Pulmonary artery endothelial cell (primary cell): ENCODE measurements at regions not wholly inside any gene's neighbourhood (a gene's known extent, or its start where the extent isn't known, plus 50 kb on each side); places are given as distances from the start of the nearest gene placed in this dataset.
"Not testable (repeated sequence)": the region's sequence is repeated elsewhere in the genome, so short reads cannot be mapped to it uniquely, and the experiment has no call there.

Experiments
- DNase-seq: peaks from one replicate; pipeline ENCODE4 v3.0.0-alpha.2; 2011; ENCODE audit warnings: low read depth, low spot score

DNA sequence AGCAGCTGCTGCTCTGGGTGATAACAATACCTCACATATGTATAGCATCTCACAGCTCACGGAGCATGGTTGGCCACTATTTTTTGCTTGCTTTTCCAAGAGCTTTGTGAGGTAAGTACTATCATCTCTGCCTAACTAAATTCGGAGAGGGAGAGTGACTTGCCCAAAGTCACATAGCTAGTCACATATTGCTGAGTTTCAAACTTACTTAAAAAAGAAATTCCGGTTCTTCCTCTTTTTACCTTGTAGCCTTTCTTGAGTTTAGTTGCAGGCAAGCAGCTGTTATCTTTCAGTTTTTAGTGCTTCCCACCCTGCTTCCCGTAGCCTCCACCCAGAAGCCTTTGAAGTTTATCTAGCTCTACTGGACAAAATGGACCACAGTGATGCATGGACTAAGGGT, 309.2 kb downstream of the PDCD6IP start:
- no peak for DNase-seq

DNA sequence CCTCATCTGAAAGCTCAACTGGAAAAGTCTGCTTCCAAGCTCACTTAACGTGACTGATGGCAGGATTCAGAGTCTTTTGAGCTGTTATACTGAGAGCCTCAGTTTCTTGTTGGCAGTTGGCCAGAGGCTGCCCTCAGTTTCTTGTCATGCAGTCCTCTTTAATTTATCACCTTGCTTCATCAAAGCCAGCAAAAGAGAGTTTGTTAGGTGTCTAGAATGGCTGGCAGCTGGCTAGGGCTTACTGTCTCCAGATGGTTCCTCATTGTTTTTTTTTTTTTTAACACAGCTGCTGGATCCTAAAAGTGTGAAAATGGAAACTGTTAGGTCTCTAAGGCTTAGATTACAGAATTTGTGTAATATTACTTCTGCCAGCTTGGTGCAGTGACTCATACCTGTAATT, 310.6 kb downstream of the PDCD6IP start:
- no peak for DNase-seq

DNA sequence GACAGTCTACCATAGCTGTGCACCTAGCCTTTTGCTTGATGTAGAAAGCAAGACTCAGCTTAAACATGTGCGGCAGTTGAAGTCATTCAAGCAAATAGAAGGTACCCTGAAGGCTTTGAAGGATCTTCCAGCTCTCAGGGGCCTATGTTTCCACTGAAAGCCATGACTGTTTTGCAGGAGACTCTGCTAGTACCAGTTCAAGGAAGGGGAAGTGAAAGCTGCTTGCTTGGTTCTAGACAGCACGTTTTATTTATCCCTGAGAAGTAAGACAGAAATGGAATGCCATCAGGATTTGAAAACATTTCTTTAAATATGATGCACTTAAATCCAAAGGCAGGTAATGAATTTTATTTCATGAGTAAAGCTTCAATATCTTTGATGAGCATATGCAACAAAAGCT, 311.4 kb downstream of the PDCD6IP start:
- DNase-seq = no peak

DNA sequence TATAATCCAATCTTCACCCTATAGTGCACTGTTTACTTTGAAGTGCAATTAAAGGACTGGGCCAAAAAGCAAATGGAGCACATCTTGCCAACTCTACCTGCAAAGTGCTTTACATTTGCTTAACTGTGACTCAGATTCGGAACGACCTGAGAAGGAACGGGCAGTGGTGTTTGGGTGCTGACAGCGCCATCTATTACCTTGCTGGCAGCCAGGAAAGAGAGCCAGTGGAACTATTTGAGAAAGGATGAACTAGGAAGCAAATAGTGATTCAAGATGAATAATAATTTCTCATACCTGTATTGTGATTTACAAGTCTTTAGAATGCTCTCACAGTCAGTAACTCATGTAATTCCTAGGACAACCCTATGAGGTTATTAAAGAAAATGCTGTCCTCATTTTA, 312.9 kb downstream of the PDCD6IP start:
- DNase-seq = no peak

DNA sequence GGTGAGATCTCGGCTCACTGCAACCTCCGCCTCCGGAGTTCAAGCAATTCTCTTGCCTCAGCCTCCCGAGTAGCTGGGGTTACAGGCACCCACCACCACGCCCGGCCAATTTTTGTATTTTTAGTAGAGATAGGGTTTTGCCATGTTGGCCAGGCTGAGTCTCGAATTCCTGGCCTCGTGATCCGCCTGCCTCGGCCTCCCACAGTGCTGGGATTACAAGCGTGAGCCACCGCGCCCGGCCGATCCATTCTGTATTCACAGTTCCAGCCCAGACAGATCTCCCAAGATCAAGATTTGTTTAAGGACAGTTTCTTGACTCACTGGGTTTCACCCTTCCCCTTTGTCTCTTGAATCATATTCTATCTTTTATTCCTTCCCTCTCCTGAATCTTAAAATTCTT, 313.8 kb downstream of the PDCD6IP start:
- not testable (repeated sequence) for DNase-seq

DNA sequence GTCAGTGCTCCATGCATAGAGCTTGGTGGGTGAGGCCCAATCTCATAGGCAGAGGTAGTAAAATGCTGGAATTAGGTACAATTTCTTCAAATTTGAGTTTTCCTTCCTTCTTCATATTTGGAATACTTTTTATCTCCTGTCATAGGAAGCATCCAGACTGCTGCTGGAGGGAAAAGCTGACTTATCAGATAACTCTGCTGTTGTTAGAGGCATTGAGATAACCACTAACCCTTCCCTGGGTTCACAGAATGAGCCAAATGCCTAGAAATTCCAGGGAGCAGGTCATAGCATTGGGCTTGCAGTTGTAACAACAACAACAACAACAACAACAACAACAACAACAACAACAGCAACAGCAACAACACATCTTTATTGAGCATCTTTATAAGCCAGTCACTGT, 332.7 kb downstream of the PDCD6IP start:
- no peak for DNase-seq

DNA sequence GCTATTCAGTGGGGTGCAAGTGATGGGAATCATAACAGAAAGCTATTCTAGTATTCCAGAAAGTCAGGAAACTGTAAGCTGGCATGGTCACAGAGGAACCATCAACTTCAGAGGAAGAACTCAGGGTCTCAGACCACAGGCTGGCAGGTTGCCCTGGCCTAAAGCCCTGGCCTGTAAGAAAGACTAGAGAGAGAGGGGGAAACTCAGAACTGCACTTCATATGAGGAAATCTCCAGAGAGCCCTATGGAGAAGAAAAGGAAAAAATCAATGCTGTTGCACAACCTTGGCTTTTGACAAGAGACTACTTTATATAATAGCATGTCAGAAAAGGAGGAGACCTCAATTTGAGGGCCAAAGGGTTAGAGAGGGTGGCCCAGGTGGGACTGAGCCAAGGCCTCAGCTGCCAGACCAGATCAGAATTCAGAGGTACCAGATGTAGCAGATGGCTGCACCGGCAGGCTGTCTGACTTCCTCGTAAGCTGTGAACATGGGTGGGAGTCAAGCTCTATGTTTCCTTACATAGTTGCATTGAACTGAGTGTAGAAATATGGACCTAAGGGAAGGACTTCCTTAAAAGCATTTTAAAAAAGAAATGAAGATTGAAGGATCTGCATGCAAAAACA, 333.8 kb downstream of the PDCD6IP start:
- DNase-seq = no peak

DNA sequence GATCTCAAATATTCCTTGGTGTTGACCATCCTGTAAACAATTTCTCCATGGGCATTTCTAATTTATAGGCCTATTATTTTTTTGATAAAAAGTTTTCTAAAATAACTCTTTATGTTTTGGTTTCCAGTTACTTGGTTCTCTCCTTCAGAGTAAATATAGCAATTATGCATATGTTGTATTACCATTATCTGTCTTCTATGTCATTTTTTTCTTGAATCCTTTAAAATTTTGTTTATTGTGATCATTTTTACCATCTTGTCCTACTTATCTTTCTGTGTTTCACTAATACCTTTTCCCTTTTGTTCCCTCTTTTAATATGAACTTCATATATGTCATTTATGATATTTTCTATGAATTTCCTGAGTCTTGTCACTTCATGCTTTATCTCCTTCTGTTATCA, 341.1 kb downstream of the PDCD6IP start:
- no peak for DNase-seq

DNA sequence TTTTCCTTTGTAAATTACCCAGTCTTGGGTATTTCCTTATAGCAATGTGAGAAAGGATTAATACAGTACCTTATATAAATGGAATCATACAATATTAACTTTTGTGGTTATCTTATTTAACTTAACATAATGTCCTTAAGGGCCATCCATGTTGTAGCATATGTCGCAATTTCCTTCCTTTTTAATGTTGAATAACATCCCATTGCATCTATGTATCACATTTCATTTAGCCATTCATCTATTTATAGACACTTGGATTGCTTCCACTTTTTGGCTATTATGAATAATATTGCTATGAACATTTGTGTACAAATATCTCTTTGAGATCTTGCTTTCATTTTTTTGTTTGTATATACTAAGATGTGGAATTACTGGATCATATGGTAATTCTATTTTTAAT, 342.2 kb downstream of the PDCD6IP start:
- no peak for DNase-seq

DNA sequence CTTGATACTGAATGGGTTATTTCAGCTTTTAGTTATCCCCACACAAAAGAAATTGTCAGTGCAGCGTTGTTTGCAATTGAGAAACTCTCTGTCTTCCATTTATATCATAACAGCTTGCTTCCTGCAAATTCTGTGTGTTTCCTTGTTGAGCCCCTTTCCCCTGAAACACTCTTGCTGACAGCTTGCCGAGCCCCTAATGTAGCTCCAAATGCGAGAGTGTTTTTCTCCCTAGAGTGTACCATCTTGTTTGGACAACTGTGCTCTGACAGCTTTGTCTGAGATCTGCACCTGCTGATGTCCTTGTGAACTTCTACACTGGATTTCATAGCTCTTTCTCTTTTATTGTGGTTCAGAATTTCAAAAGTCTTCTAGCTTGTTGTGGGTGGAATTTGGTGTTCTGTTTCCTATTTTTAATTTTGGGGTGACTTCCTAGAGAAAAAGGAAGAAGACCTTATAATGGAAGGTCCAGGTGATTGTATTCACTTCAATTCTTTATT, 343.5 kb downstream of the PDCD6IP start:
- DNase-seq = no peak

DNA sequence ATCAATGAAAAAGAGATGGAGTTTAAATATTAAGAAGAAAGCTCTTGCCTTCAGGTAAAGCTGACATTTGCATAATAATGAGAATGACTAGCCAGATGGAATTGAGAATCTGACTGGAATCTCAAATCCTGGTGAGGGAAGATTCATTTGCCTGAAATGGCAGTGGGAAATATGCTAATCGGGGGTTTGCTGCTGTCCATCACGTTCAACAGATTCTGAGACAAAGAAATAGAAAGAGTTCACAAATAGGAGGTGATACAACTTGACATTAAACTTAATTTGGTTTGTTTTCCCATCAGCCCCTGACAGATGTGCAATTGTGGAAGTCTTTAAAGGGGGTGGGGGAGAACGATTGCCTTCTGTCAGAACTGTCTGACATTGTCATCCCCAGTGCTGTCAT, 347.4 kb downstream of the PDCD6IP start:
- no peak for DNase-seq

DNA sequence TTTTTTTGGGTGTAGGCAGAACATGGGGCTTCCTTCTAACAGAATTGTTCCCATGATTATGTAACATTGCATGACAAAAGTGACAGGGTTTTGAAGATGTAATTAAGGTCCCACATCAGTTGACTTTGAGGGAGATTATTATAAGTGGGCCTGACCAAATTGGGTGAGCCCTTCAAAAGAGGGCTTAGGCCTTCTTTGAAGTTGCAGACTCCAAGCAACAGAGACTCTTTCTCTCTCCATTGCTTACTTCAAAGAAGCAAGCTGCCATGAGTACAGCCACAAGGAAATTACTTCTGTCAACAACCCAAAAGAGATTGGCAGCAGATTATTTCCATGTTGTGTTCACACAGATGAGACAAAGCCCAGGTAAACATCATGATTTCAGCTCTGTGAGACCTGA, 348.2 kb downstream of the PDCD6IP start:
- DNase-seq = no peak

DNA sequence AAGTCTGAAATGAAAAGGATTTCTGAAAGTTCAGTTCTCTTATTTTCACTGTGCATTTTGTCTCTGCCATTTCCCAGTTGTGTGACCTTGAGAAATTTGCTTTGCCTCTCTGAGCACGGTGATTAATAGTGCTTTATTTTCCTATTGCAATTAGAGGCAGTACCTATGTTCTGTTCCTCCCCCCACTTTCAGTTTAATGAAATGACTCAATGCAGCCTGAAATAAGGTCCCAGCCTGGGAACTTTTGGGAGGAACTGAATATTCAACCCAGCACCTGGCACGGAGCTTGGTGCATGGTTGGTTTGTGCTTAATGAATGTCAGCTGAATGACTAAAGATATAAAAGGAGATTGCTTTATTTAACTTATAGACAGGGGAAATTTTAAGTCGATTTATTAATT, 352.6 kb downstream of the PDCD6IP start:
- DNase-seq = no peak

DNA sequence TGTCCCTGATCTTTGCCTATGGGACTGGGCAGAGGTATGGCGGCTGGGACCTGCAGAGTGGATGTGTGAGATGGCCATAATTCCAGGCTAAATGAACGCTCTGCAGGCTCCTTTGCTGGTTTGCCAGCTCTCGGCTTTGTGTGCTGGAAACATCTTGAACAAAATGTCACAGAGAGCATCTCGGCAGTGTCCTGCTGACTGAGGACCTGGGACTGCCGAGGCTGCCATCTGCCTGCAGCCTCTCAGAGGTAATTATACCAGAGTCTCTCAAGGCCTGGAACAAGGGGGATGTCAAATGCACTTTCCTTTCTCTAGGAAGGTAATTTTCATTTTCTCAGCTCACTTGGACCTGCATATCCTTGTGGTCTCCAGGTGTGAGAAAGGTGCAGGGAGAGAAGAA, 354.2 kb downstream of the PDCD6IP start:
- DNase-seq = no peak

DNA sequence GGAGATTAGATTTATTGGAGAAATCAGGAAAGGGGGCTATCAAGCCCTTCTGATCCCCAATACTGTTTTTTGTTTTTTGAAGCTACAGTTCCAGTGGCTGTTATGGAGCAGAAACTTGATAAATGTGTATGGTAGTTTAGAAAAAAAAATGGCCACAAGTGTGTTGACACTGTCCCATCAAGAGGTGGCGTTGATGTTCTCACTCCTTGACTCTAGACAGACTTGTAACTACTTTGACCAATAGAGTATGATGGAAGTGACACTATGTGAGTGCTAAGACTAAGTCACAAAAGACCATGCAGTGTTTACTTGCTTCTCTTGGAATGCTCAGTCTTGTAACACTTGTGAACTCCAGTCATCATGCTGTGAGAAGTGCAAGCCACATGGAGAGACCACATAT, 356.7 kb downstream of the PDCD6IP start:
- no peak for DNase-seq

DNA sequence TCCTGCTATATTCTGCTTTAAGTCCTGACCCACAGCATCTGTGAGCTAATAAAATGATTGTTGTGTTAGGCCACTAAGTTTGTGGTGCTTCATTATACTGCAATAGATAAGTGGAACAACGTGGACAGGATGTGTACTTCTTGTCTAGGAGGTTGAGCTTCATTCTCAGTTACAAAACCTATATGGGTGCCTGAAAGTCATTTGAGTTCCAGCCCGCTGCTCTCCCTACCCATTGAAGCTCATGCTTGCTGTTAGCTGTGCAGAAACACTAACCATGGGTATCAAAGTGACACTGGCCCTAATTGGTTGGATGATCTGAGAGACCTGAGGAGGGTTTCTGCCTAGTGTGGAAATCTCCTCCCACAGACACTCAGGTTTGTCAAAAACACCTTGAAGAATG, 357.2 kb downstream of the PDCD6IP start:
- DNase-seq = no peak

DNA sequence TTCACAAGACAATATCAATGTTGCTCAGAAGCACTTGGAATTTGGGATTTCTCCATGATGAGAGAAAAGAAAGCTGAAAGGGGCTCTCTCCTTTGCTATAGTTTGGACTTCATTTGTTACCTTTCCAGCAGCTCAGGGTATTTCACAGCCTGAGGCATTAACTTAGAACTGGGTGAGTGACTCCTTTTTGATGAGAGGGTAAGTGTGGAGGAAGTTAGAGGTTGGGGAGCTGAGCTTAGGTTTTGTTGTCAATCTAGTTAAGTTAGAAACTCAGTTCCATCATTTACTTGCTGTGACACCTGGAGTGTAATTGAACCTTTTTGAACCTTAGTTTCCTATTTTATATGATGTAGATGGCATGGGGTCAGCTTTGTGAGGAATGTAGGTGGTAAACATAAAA, 359.1 kb downstream of the PDCD6IP start:
- no peak for DNase-seq

DNA sequence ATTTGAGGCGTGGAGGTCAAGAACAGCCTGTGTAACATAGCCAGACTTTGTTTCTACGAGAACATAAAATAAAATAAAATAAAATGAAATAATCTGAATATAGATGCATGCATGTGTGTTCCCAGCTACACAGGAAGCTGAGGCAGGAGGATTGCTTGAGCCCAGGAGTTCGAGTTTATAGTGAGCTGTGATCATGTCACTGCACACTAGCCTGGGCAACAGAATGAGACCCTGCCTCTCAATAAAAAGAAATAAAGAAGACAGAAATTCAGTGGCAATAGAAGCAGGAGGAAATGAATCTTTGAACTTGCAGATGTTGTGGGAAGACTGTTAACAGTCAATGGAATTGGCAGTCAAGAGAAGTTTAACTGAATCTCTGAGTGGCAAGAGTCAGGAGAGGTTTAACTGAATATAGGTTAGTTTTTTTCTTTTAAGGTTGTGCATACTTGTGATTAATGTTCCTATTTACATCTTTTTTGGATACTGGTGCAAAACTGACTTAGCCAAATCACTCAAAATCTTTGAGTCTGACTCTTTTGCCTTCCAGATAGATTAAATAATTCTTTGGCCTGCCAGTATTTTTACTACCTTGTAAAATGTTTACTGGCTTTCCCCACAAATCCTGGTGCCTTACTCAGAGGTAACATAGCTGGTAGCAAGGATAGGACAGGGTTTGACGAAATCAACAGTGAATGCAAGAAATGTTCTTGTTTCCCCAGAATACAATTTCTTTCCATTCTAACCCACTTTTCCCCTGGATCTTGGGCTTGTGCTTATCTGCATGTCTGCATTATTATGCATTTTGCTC, 361.4 kb downstream of the PDCD6IP start:
- DNase-seq = no peak

DNA sequence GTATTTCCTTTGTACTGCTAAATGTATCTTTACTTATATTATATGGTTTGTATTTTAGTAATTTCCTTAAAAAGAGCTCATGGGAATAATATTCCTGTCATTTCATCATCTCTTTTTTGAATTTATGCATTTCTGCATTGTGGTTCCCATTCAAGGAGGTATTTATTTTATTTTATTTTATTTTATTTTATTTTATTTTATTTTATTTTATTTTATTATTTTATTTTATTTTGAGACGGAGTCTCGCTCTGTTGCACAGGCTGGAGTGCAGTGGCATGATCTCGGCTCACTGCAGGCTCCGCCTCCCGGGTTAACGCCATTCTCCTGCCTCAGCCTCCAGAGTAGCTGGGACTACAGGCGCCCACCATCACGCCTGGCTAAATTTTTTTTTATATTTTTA, 371.2 kb downstream of the PDCD6IP start:
- not testable (repeated sequence) for DNase-seq

DNA sequence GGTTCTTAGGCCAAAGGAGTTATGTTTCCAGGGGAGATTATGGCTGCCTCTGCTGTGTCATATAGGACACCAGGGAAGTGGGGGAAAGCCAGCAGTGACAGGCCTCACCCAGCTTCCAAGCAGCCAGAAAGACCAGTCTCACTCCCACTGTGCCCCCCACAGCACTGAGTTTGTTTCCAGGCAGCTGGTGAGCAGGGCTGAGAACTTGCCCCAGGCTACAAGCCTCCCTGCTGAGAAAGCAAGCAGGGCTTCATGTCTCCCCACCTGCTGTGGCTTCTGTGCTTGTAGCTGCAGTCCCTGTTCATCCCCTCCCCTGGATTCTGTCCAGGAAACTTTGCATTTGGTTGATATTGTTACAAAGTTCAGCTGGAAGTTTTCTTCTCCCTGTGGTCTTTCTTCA, 376.3 kb downstream of the PDCD6IP start:
- no peak for DNase-seq

DNA sequence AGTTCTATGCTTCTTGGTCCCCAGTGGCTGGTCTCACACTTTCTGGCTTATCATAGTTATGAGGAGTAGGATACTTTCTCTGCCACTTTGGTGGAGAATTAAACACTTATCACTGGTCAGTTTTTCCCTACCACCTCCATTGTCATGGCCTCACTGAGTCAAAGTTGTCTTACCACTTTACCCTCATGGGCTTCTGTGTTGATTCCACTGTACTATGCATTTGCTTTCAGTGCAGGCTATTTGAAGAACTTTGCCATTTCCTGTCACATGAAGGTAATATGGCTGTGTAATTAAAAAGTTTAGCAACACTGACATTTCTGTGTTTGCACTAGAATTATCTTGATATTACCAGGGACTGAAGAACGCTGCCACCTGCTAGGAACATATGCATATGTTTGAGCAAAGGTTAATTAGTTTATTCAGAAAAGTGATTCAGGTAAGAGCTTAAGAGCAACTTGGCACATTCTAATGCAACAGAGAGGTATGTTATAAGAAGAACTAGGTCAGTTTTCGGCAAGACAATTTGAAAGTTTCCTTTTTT, 377.3 kb downstream of the PDCD6IP start:
- DNase-seq = no peak

DNA sequence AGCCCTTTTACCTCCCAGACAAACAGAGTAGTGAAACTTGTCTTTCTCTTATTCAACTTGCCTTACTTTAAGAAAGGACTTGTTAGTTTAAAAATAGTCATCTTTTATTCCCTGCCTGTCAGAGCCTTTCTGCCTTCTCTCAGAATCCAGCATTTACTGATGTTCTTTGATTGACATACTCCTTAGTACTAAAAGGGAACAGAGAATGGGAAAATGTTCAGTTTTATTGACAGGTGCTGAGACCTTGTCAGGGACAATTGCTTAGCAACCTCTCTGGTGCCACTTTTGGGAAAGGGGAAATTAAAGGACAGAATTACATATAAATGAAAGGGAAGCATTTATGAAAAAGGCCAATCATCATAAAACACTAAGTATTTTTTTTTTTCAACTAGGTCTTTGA, 378.3 kb downstream of the PDCD6IP start:
- no peak for DNase-seq

DNA sequence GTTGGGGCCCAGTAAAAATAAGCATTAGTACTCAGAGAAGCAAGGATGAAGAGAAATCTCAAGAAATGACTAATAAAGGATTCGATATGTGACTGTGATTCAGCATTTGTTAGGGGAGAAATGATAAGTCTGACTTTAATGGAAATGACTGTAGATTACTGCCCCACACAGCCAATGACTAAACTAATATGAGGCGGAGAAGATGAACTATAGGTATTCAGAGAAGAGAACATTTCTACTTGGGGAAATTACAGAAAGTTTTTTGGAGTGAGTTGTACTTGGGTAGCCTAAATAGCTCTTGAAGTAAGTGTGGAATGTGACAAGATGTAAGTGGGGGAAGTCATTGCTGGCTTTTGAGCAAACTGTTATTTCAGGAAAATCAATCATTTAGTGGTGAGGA, 380.0 kb downstream of the PDCD6IP start:
- no peak for DNase-seq
